ENCODE measurements at regions not wholly inside any gene's neighbourhood (a gene's known extent, or its start where the extent isn't known, plus 50 kb on each side); places are given as distances from the start of the nearest gene placed in this dataset.

GRCh38 chr11:109914809-109915653 lies 178.2 kb upstream of the ZC3H12C start:
- TF ChIP-seq POLR2A (IDR thresholded peaks at IDR 0.05) = no peak
- TF ChIP-seq CTCF (IDR thresholded peaks at IDR 0.05) = no peak
- no peak for TF ChIP-seq POLR2AphosphoS5 (IDR thresholded peaks at IDR 0.05)
